ENCODE measurements at regions not wholly inside any gene's neighbourhood (a gene's known extent, or its start where the extent isn't known, plus 50 kb on each side); places are given as distances from the start of the nearest gene placed in this dataset.
"Not testable (repeated sequence)": the region's sequence is repeated elsewhere in the genome, so short reads cannot be mapped to it uniquely, and the experiment has no call there.

DNA sequence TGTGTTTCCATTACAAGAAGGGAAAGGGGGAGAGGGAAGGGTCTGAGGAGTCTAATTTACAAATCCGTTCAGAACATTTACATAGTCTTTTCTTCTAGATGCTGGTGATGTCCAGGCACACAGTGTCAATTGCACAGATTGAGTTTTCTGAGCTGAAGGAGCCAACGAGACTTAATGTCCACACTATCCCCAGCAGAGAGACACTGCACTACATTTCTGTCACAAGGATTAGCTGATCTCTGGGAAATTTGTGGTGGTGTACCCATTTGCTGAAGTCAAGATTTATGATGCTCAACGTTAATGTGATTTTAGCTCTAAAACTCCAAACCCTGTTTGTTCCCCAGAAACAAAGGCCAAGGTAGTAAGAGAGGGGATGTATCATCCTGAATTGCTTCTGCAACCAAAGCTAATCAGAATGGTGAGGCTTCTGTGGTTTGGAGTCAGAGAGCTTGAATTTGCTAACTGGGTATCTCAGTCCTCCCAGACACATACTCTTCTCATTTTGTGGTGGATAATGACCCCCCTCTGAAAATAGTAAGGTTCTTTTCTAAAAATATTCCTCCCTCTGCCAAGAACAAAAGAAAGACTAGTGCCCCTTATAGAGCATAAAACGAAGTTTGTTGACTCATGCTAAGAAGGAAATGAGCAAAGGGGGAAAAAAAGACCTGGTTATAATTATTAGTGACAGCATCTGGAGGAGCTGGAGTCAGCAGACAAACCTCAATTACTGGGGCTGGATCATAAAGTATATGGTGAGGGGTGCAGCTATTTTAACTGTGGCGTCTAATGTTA, 416.9 kb downstream of the PSAT1 start:
- ChIA-PET CTCF (no interaction called here), POLR2A (no interaction called here)
- Histone ChIP-seq H3K27ac (ENCODE audit: low read depth, low read length) (no peak overlapping the region), H3K9me3 (ENCODE audit: control insufficient read depth, insufficient read depth, low read length) (no peaks in the 10 kb centered on the region), H3K4me3 (ENCODE audit: low read depth, low read length) (no peak overlapping the region), H3K27me3 (ENCODE audit: control insufficient read depth, insufficient read depth, low read length) (no peaks in the 10 kb centered on the region)
- no peak for DNase-seq (ENCODE audit: low read depth, low spot score)
- no peak for TF ChIP-seq CTCF (IDR thresholded peaks at IDR 0.05; ENCODE audit: low read depth, low read length)

- CTCF ChIA-PET: no interaction called here
- Histone ChIP-seq H3K4me3 (ENCODE audit: low read depth, low read length) (no peak overlapping the region), H3K9me3 (ENCODE audit: control insufficient read depth, insufficient read depth, low read length) (no peaks in the 10 kb centered on the region), H3K27ac (ENCODE audit: low read depth, low read length) (no peak overlapping the region), H3K27me3 (ENCODE audit: control insufficient read depth, insufficient read depth, low read length) (no peaks in the 10 kb centered on the region)
- no peak for DNase-seq (ENCODE audit: low read depth, low spot score)
- TF ChIP-seq CTCF (IDR thresholded peaks at IDR 0.05; ENCODE audit: low read depth, low read length): no peak
- POLR2A ChIA-PET: no interaction called here
Measured at GRCh38 chr9:78714576-78714975, 417.7 kb downstream of the PSAT1 start.

GRCh38 chr9:78719029-78719428, 422.1 kb downstream of the PSAT1 start:
- POLR2A ChIA-PET; CTCF ChIA-PET; DNase-seq (ENCODE audit: low read depth, low spot score): not testable (repeated sequence)

GRCh38 chr9:78724896-78725295, 428.0 kb downstream of the PSAT1 start:
- ChIA-PET CTCF (no interaction called here), POLR2A (no interaction called here)
- no peak for TF ChIP-seq CTCF (IDR thresholded peaks at IDR 0.05; ENCODE audit: low read depth, low read length)
- Histone ChIP-seq H3K27ac (ENCODE audit: low read depth, low read length) (no peak overlapping the region), H3K27me3 (ENCODE audit: control insufficient read depth, insufficient read depth, low read length) (no peaks in the 10 kb centered on the region), H3K9me3 (ENCODE audit: control insufficient read depth, insufficient read depth, low read length) (no peaks in the 10 kb centered on the region), H3K4me3 (ENCODE audit: low read depth, low read length) (no peak overlapping the region)
- DNase-seq (ENCODE audit: low read depth, low spot score): no peak

More at GRCh38 chr9:78719029-78719428, 422.1 kb downstream of the PSAT1 start:
- H3K9me3 ChIP-seq (ENCODE audit: control insufficient read depth, insufficient read depth, low read length); H3K4me3 ChIP-seq (ENCODE audit: low read depth, low read length); H3K27me3 ChIP-seq (ENCODE audit: control insufficient read depth, insufficient read depth, low read length); H3K27ac ChIP-seq (ENCODE audit: low read depth, low read length): not testable (repeated sequence)

DNA sequence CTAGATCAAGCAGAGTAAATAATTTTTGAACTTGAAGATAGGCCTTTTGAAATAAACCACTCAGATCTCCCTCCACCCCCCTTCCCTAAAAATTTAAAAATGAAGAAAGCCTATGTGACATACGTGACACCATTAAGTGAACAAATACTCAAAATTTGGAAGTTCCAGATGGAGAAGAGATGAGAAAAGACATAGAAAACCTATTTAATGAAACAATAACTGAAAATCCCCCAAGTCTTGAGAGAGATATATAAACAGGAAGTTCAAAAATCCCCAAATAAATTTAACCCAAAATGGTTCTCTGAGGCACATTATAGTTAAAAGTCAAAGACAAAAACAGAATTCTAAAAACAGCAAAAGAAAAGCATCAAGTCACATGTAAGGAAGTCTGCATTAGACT, 428.6 kb downstream of the PSAT1 start:
- CTCF ChIA-PET: no interaction called here
- no peak for DNase-seq (ENCODE audit: low read depth, low spot score)
- Histone ChIP-seq H3K27ac (ENCODE audit: low read depth, low read length) (no peak overlapping the region), H3K9me3 (ENCODE audit: control insufficient read depth, insufficient read depth, low read length) (no peaks in the 10 kb centered on the region), H3K27me3 (ENCODE audit: control insufficient read depth, insufficient read depth, low read length) (no peaks in the 10 kb centered on the region), H3K4me3 (ENCODE audit: low read depth, low read length) (no peak overlapping the region)
- no peak for TF ChIP-seq CTCF (IDR thresholded peaks at IDR 0.05; ENCODE audit: low read depth, low read length)
- POLR2A ChIA-PET: no interaction called here
